ENCODE measurements at regions not wholly inside any gene's neighbourhood (a gene's known extent, or its start where the extent isn't known, plus 50 kb on each side); places are given as distances from the start of the nearest gene placed in this dataset.

- Histone ChIP-seq H3F3A (replicated peaks; ENCODE audit: insufficient read depth) (no peaks in the 10 kb centered on the region), H3K4me2 (no peak overlapping the region), H3K79me2 (ENCODE audit: insufficient read depth) (no peaks in the 10 kb centered on the region), H3K9me3 (no peaks in the 10 kb centered on the region), H2AFZ (ENCODE audit: low read depth) (no peak overlapping the region; the same call in 1 of the 2 replicates), H3K27ac (ENCODE audit: low read depth in 2 of 2, low read length in 1 of 2) (no peak overlapping the region), H3K27me3 (ENCODE audit: insufficient read depth) (no peaks in the 10 kb centered on the region; the same call in 1 of the 2 replicates), H3K36me3 (replicated peaks in 1 of 2; ENCODE audit: control insufficient read depth in 1 of 2, insufficient read depth in 2 of 2, low read length in 1 of 2) (no peaks in the 10 kb centered on the region), H4K20me1 (ENCODE audit: insufficient read depth) (no peaks in the 10 kb centered on the region), H3K4me3 (ENCODE audit: low read depth in 2 of 2, low read length in 1 of 2) (no peak overlapping the region; a peak in 1 of 4 replicates), H3K9ac (no peak overlapping the region), H3K9me2 (no peaks in the 10 kb centered on the region), H3K4me1 (ENCODE audit: control insufficient read depth in 1 of 2, insufficient read depth in 2 of 2, low read depth in 1 of 2, low read length in 1 of 2) (no peaks in the 10 kb centered on the region; a peak in 1 of 4 replicates)
- CTCF ChIA-PET = interaction anchor here (0.6 to 5.2 kb wide), 43 partner anchors 8 to 1474 kb away, joined by 3 to 32 read pairs (median 4); no protein-coding TSS in a partner anchor
- POLR2A ChIA-PET = no interaction called here
- WGBS (ENCODE audit: low lambda C conversion rate) = 0% methylated on average over 1 of the region's 1 CpG
- TF ChIP-seq, protein P1, sequence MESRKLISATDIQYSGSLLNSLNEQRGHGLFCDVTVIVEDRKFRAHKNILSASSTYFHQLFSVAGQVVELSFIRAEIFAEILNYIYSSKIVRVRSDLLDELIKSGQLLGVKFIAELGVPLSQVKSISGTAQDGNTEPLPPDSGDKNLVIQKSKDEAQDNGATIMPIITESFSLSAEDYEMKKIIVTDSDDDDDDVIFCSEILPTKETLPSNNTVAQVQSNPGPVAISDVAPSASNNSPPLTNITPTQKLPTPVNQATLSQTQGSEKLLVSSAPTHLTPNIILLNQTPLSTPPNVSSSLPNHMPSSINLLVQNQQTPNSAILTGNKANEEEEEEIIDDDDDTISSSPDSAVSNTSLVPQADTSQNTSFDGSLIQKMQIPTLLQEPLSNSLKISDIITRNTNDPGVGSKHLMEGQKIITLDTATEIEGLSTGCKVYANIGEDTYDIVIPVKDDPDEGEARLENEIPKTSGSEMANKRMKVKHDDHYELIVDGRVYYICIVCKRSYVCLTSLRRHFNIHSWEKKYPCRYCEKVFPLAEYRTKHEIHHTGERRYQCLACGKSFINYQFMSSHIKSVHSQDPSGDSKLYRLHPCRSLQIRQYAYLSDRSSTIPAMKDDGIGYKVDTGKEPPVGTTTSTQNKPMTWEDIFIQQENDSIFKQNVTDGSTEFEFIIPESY (IDR thresholded peaks at IDR 0.05; ENCODE audit: borderline replicate concordance, low read depth) = no peak
- TF ChIP-seq EZH2phosphoT487 (IDR thresholded peaks at IDR 0.05; ENCODE audit: borderline replicate concordance, low read depth) (no peak), TEAD4 (IDR thresholded peaks at IDR 0.05; ENCODE audit: borderline replicate concordance, insufficient read depth) (no peak), POLR2AphosphoS5 (IDR thresholded peaks at IDR 0.05; ENCODE audit: low read depth, low read length) (no peak), EP300 (IDR thresholded peaks at IDR 0.05; ENCODE audit: borderline replicate concordance in 1 of 2, low read depth in 1 of 2, low read length in 1 of 2) (no peak), JUND (IDR thresholded peaks at IDR 0.05) (no peak), RXRA (IDR thresholded peaks at IDR 0.05; ENCODE audit: borderline replicate concordance, low read depth) (no peak), FOXM1 (IDR thresholded peaks at IDR 0.05; ENCODE audit: low read depth) (no peak), MEF2A (IDR thresholded peaks at IDR 0.05; ENCODE audit: borderline replicate concordance, low read depth) (no peak), ELF1 (IDR thresholded peaks at IDR 0.05) (no peak), CHD2 (IDR thresholded peaks at IDR 0.05; ENCODE audit: low read length, partially characterized antibody) (no peak), RCOR1 (IDR thresholded peaks at IDR 0.05; ENCODE audit: low read length) (no peak), SIN3A (IDR thresholded peaks at IDR 0.05; ENCODE audit: borderline replicate concordance, low read depth, low read length) (no peak), FOSL2 (IDR thresholded peaks at IDR 0.05; ENCODE audit: borderline replicate concordance, low read depth) (no peak), RAD21 (IDR thresholded peaks at IDR 0.05; ENCODE audit: low read length) (no peak), USF2 (IDR thresholded peaks at IDR 0.05; ENCODE audit: borderline replicate concordance, low read depth, low read length) (no peak), TAF1 (IDR thresholded peaks at IDR 0.05; ENCODE audit: borderline replicate concordance, low read depth, low read length) (no peak), FOXJ3 (CRISPR knock-in tag; IDR thresholded peaks at IDR 0.05) (no peak), YY1 (IDR thresholded peaks at IDR 0.05; ENCODE audit: low read depth) (no peak)
- TF ChIP-seq, protein P2, sequence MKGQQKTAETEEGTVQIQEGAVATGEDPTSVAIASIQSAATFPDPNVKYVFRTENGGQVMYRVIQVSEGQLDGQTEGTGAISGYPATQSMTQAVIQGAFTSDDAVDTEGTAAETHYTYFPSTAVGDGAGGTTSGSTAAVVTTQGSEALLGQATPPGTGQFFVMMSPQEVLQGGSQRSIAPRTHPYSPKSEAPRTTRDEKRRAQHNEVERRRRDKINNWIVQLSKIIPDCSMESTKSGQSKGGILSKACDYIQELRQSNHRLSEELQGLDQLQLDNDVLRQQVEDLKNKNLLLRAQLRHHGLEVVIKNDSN (IDR thresholded peaks at IDR 0.05; ENCODE audit: borderline replicate concordance, low read depth) = no peak
- no peak for DNase-seq
These were observed 109.4 kb upstream of the ATP11B start for GRCh38 chr3:182683858-182684257.

Data from SK-N-SH (cell line).